Panc1 (cell line): ENCODE measurements at regions not wholly inside any gene's neighbourhood (a gene's known extent, or its start where the extent isn't known, plus 50 kb on each side); places are given as distances from the start of the nearest gene placed in this dataset.
A peak's percentile ranks its signal among the peaks of the same experiment; 100 is the strongest.

Experiments used
- ATAC-seq: fragments of 200-7000 bp; cut with Tn5 transposase; 2 replicates; pipeline ENCODE4 v1.9.1; 2020; ENCODE audit warnings: mild to moderate bottlenecking, moderate library complexity
- BruUV-seq: library from RNA; stranded (reverse); fragments of 400-500 nt; replicated peaks from 2 replicates; lab custom pipeline; 2021; lab: Mats Ljungman, UMichigan
- CTCF ChIA-PET: fragments of 300-600 bp; sonication (Branson Sonifier 250); formaldehyde crosslinking; loops from one replicate; lab custom pipeline; 2022; ENCODE audit warnings: antibody characterized with exemption; lab: Charles Lee
- POLR2A ChIA-PET: fragments of 300-600 bp; sonication (Branson Sonifier 250); formaldehyde crosslinking; loops from one replicate; lab custom pipeline; 2022; ENCODE audit warnings: antibody characterized with exemption; lab: Charles Lee
- DNase-seq: peaks from one replicate; pipeline ENCODE4 v3.0.0-alpha.2; 2010; ENCODE audit warnings: low read depth, low spot score
- H3K27ac ChIP-seq: 2 replicates; pipeline ENCODE4 v1.5.1; 2011; ENCODE audit warnings: mild to moderate bottlenecking, low read length, inconsistent platforms
- H3K27me3 ChIP-seq: fragments of 200-500 bp; sonication (Bioruptor generic); 2 replicates; pipeline ENCODE4 v1.6.0; 2014; ENCODE audit warnings: low read length, inconsistent platforms; ENCODE audit not compliant: control insufficient read depth, insufficient read depth
- H3K36me3 ChIP-seq: fragments of 200-500 bp; sonication (Bioruptor generic); 2 replicates; pipeline ENCODE4 v1.5.1; 2014; ENCODE audit warnings: inconsistent platforms, mild to moderate bottlenecking, low read length, moderate library complexity; ENCODE audit not compliant: control insufficient read depth, insufficient read depth
- H3K4me1 ChIP-seq: 2 replicates; pipeline ENCODE4 v1.5.1; 2011; ENCODE audit warnings: inconsistent platforms, mild to moderate bottlenecking, low read length, moderate library complexity; ENCODE audit not compliant: control insufficient read depth, insufficient read depth
- H3K4me3 ChIP-seq, 2 experiments: 2 replicates each; pipeline ENCODE4 v1.5.1; 2011 to 2012; ENCODE audit warnings: low read depth in 2 of 2, low read length in 2 of 2, mild to moderate bottlenecking in 2 of 2, inconsistent platforms in 1 of 2, moderate library complexity in 1 of 2
- H3K9me3 ChIP-seq: fragments of 200-500 bp; sonication (Bioruptor generic); 2 replicates; pipeline ENCODE4 v1.5.1; 2014; ENCODE audit warnings: low read depth, mild to moderate bottlenecking, inconsistent platforms, low read length, moderate library complexity; ENCODE audit not compliant: control insufficient read depth, insufficient read depth
- CTCF ChIP-seq: fragments of 450-650 bp; IDR thresholded peaks from 2 replicates; pipeline ENCODE4 v1.5.1; 2017; ENCODE audit warnings: mild to moderate bottlenecking
- POLR2AphosphoS5 ChIP-seq: IDR thresholded peaks from 2 replicates; pipeline ENCODE4 v1.6.1; 2012; ENCODE audit warnings: mild to moderate bottlenecking, low read depth, low read length, moderate library complexity
- REST ChIP-seq, 2 experiments: IDR thresholded peaks; 2 replicates each; pipeline ENCODE4 v1.6.1; 2011 to 2012; ENCODE audit warnings: low read depth in 2 of 2, control low read depth in 1 of 2, low read length in 1 of 2, mild to moderate bottlenecking in 1 of 2, moderate library complexity in 1 of 2; ENCODE audit not compliant: insufficient read depth in 1 of 2
- SIN3A ChIP-seq: IDR thresholded peaks from 2 replicates; pipeline ENCODE4 v1.6.1; 2012; ENCODE audit warnings: low read depth, mild to moderate bottlenecking, low read length, moderate library complexity, borderline replicate concordance; ENCODE audit not compliant: insufficient read depth
- TCF7L2 ChIP-seq: IDR thresholded peaks from 2 replicates; pipeline ENCODE4 v1.6.1; 2011; ENCODE audit warnings: mild to moderate bottlenecking, low read depth, low read length, inconsistent platforms
- in situ Hi-C: cut with HindIII; loops from 2 replicates; pipeline ENCODE4 v1.10.0; 2016; ENCODE audit warnings: low sequenced_read_pairs, low pct_unique_long_range_greater_than_20kb
- intact Hi-C: fragments of 100-400 bp; cut with micrococcal nuclease; formaldehyde crosslinking; loops from one replicate; pipeline ENCODE4 v1.10.0; 2022; ENCODE audit not compliant: unreplicated experiment

- intact Hi-C loops = loop anchor here (10.0 kb wide), 1 partner anchor 78 kb away; no protein-coding TSS in a partner anchor
- CTCF ChIA-PET = interaction anchor here (0.6 kb wide), 1 partner anchor 84 kb away, joined by 4 read pairs; no protein-coding TSS in a partner anchor
These were observed 101.3 kb downstream of the MRM1 start for GRCh38 chr17:36702636-36703035.

GRCh38 chr17:36703860-36704266, 102.5 kb downstream of the MRM1 start:
- ATAC-seq = peak; percentile 70
- H3K27ac ChIP-seq = no peak overlapping the region
- no peaks in the 10 kb centered on the region for H3K36me3 ChIP-seq
- TF ChIP-seq TCF7L2 (no peak), POLR2AphosphoS5 (no peak), CTCF (peak; percentile 44), REST (IDR thresholded peaks at IDR 0.05; ENCODE audit: insufficient read depth in 1 of 2, low read depth in 2 of 2, low read length in 1 of 2) (peak; percentile 96 to 97), SIN3A (no peak)
- ChIA-PET POLR2A (interaction anchor here (0.7 kb wide), 1 partner anchor 726 kb away, joined by 3 read pairs; no protein-coding TSS in a partner anchor), CTCF (interaction anchor here (0.6 kb wide), 2 partner anchors 76 to 345 kb away, joined by 3 to 15 read pairs; no protein-coding TSS in a partner anchor)
- H3K9me3 ChIP-seq = no peaks in the 10 kb centered on the region
- no peaks in the 10 kb centered on the region for H3K4me1 ChIP-seq
- in situ Hi-C loops (no loop called here), intact Hi-C loops (loop anchor here (10.0 kb wide), 1 partner anchor 79 kb away; no protein-coding TSS in a partner anchor)
- H3K27me3 ChIP-seq = peaks cover 9% of the 10 kb centered on the region; the same call in 1 of the 2 replicates
- no TSS peak for BruUV-seq
- DNase-seq = no peak
- H3K4me3 ChIP-seq = peak overlapping the region; percentile 2 to 33; a peak in 2 of 4 replicates

More at GRCh38 chr17:36702636-36703035, 101.3 kb downstream of the MRM1 start:
- peaks cover 9% of the 10 kb centered on the region; the same call in 1 of the 2 replicates for H3K27me3 ChIP-seq
- H3K9me3 ChIP-seq = no peaks in the 10 kb centered on the region
- no peak overlapping the region for H3K4me3 ChIP-seq
- in situ Hi-C loops = no loop called here
- POLR2A ChIA-PET = no interaction called here
- no peak overlapping the region for H3K27ac ChIP-seq
- ATAC-seq (no peak), DNase-seq (no peak)
- H3K4me1 ChIP-seq = no peaks in the 10 kb centered on the region
- no peak for TF ChIP-seq TCF7L2
- no peak for TF ChIP-seq REST (IDR thresholded peaks at IDR 0.05; ENCODE audit: insufficient read depth in 1 of 2, low read depth in 2 of 2, low read length in 1 of 2)
- TF ChIP-seq SIN3A = no peak
- TF ChIP-seq CTCF = no peak
- TF ChIP-seq POLR2AphosphoS5 = no peak
- H3K36me3 ChIP-seq = no peaks in the 10 kb centered on the region
- BruUV-seq = no TSS peak
